ENCODE measurements at regions not wholly inside any gene's neighbourhood (a gene's known extent, or its start where the extent isn't known, plus 50 kb on each side); places are given as distances from the start of the nearest gene placed in this dataset.

GRCh38 chr12:11482955-11483354, 87.6 kb upstream of the PRB2 start:
- no peak for TF ChIP-seq CTCF (conservative IDR thresholded peaks at IDR 0.05)
- no peak for TF ChIP-seq ZFX (IDR thresholded peaks at IDR 0.05)

Data from C4-2B (cell line).